Effector memory CD4-positive, alpha-beta T cell (primary cell): ENCODE measurements at regions not wholly inside any gene's neighbourhood (a gene's known extent, or its start where the extent isn't known, plus 50 kb on each side); places are given as distances from the start of the nearest gene placed in this dataset.

ENCODE experiments used
- DNase-seq, 3 donors: peaks; one replicate each; pipeline ENCODE4 v3.0.0-alpha.2; 2020
- H3K27ac ChIP-seq: 2 replicates; pipeline ENCODE4 v1.7.0; 2013; ENCODE audit warnings: mild to moderate bottlenecking, low read length, moderate library complexity; ENCODE audit not compliant: insufficient read depth, poor library complexity, severe bottlenecking
- H3K27me3 ChIP-seq: replicated peaks from 2 replicates; pipeline ENCODE4 v1.7.0; 2013; ENCODE audit warnings: mild to moderate bottlenecking, low read length; ENCODE audit not compliant: insufficient read depth, control insufficient read depth, poor library complexity, severe bottlenecking
- H3K36me3 ChIP-seq: 2 replicates; pipeline ENCODE4 v1.7.0; 2013; ENCODE audit warnings: mild to moderate bottlenecking, low read length, moderate library complexity; ENCODE audit not compliant: control insufficient read depth, insufficient read depth
- H3K4me1 ChIP-seq: 2 replicates; pipeline ENCODE4 v1.7.0; 2013; ENCODE audit warnings: low read length, mild to moderate bottlenecking; ENCODE audit not compliant: control insufficient read depth, insufficient read depth, poor library complexity, severe bottlenecking
- H3K4me3 ChIP-seq: 2 replicates; pipeline ENCODE4 v1.7.0; 2013; ENCODE audit warnings: low read length, low read depth, mild to moderate bottlenecking; ENCODE audit not compliant: insufficient read depth, poor library complexity, severe bottlenecking
- H3K9me3 ChIP-seq: 2 replicates; pipeline ENCODE4 v1.7.0; 2013; ENCODE audit warnings: mild to moderate bottlenecking, low read length, moderate library complexity; ENCODE audit not compliant: control insufficient read depth

- Histone ChIP-seq H3K27me3 (no peaks in the 10 kb centered on the region), H3K36me3 (no peaks in the 10 kb centered on the region), H3K27ac (no peak overlapping the region), H3K4me3 (no peak overlapping the region), H3K9me3 (no peaks in the 10 kb centered on the region), H3K4me1 (no peaks in the 10 kb centered on the region)
- no peak for DNase-seq
Measured at GRCh38 chr2:125037135-125037653, 1012.1 kb downstream of the CNTNAP5 start.

- no peaks in the 10 kb centered on the region for H3K4me1 ChIP-seq
- DNase-seq: no peak
- no peaks in the 10 kb centered on the region for H3K36me3 ChIP-seq
Measured at GRCh38 chr2:125041846-125042245, 1016.8 kb downstream of the CNTNAP5 start.

GRCh38 chr2:125042727-125043126 is 1017.6 kb downstream of the CNTNAP5 start:
- no peak overlapping the region for H3K27ac ChIP-seq
- H3K27me3 ChIP-seq: no peaks in the 10 kb centered on the region
- H3K36me3 ChIP-seq: no peaks in the 10 kb centered on the region
- DNase-seq: no peak
- no peak overlapping the region for H3K4me3 ChIP-seq
- H3K9me3 ChIP-seq: no peaks in the 10 kb centered on the region
- no peaks in the 10 kb centered on the region for H3K4me1 ChIP-seq

More at GRCh38 chr2:125041846-125042245, 1016.8 kb downstream of the CNTNAP5 start:
- H3K27me3 ChIP-seq: no peaks in the 10 kb centered on the region
- no peaks in the 10 kb centered on the region for H3K9me3 ChIP-seq
- H3K27ac ChIP-seq: no peak overlapping the region
- no peak overlapping the region for H3K4me3 ChIP-seq

- DNase-seq: no peak
- Histone ChIP-seq H3K36me3 (no peaks in the 10 kb centered on the region), H3K9me3 (no peaks in the 10 kb centered on the region)
Measured at GRCh38 chr2:125070726-125071505, 1045.8 kb downstream of the CNTNAP5 start.

GRCh38 chr2:125073440-125073839 is 1048.4 kb downstream of the CNTNAP5 start:
- no peaks in the 10 kb centered on the region for H3K36me3 ChIP-seq
- H3K4me1 ChIP-seq: no peaks in the 10 kb centered on the region
- H3K4me3 ChIP-seq: no peak overlapping the region
- H3K9me3 ChIP-seq: no peaks in the 10 kb centered on the region
- no peaks in the 10 kb centered on the region for H3K27me3 ChIP-seq
- no peak for DNase-seq
- H3K27ac ChIP-seq: no peak overlapping the region

More at GRCh38 chr2:125070726-125071505, 1045.8 kb downstream of the CNTNAP5 start:
- H3K27me3 ChIP-seq: no peaks in the 10 kb centered on the region
- H3K4me3 ChIP-seq: no peak overlapping the region
- H3K27ac ChIP-seq: no peak overlapping the region
- H3K4me1 ChIP-seq: no peaks in the 10 kb centered on the region

- no peak overlapping the region for H3K4me3 ChIP-seq
- no peak overlapping the region for H3K27ac ChIP-seq
- H3K27me3 ChIP-seq: no peaks in the 10 kb centered on the region
- H3K36me3 ChIP-seq: no peaks in the 10 kb centered on the region
- no peaks in the 10 kb centered on the region for H3K4me1 ChIP-seq
- DNase-seq: no peak
- no peaks in the 10 kb centered on the region for H3K9me3 ChIP-seq
Measured at GRCh38 chr2:125085904-125086303, 1060.8 kb downstream of the CNTNAP5 start.

GRCh38 chr2:125086313-125087184 is 1061.5 kb downstream of the CNTNAP5 start:
- no peak overlapping the region for H3K27ac ChIP-seq
- DNase-seq: no peak
- no peaks in the 10 kb centered on the region for H3K36me3 ChIP-seq
- H3K4me3 ChIP-seq: no peak overlapping the region
- H3K4me1 ChIP-seq: no peaks in the 10 kb centered on the region
- no peaks in the 10 kb centered on the region for H3K9me3 ChIP-seq
- no peaks in the 10 kb centered on the region for H3K27me3 ChIP-seq

GRCh38 chr2:125092276-125093009 is 1067.4 kb downstream of the CNTNAP5 start:
- no peak overlapping the region for H3K27ac ChIP-seq
- no peaks in the 10 kb centered on the region for H3K27me3 ChIP-seq
- no peak overlapping the region for H3K4me3 ChIP-seq
- no peaks in the 10 kb centered on the region for H3K36me3 ChIP-seq
- no peak for DNase-seq
- H3K9me3 ChIP-seq: no peaks in the 10 kb centered on the region
- no peaks in the 10 kb centered on the region for H3K4me1 ChIP-seq

GRCh38 chr2:125095826-125096225 is 1070.7 kb downstream of the CNTNAP5 start:
- Histone ChIP-seq H3K27me3 (no peaks in the 10 kb centered on the region), H3K9me3 (no peaks in the 10 kb centered on the region), H3K4me3 (no peak overlapping the region), H3K27ac (no peak overlapping the region), H3K36me3 (no peaks in the 10 kb centered on the region), H3K4me1 (no peaks in the 10 kb centered on the region)
- no peak for DNase-seq
